ENCODE measurements at regions not wholly inside any gene's neighbourhood (a gene's known extent, or its start where the extent isn't known, plus 50 kb on each side); places are given as distances from the start of the nearest gene placed in this dataset.

DNA sequence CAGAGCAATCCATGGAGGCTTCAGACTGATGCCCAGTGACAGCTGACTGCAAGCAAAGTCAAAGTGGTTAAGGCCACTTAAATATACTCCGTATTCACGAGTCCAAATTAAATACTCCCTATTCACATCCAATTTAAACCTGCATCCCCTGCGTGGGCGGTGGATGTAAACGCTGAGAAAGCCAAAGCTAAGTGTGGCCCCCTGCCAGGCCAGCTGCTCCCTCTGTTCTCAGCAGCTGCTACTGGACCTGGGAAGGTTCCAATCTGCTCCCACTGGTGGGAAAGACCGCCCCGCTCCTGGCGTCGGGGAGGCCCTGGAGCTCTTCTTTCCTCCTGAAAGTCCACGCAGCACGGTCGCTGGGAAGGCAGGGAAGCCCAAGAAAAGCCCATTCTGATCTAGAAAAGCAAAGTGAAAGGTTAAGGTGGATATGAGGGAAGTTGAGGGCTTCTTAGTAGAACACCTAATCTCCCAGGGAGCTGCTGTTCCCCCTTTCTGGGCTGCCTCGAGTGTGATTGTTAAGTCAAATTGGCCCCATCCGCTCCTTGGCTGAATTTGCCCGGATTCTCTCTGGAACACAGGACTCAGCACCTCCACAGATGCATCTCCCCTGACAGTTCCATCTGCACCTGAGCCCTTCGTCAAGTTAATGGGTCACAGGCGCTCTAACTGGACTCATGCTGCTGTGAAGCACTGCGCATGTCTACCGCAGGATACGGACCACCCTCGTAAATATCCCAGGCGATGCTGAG lies 205.5 kb downstream of the USP12 start:
- no peak for DNase-seq (ENCODE audit: low read depth)

DNA sequence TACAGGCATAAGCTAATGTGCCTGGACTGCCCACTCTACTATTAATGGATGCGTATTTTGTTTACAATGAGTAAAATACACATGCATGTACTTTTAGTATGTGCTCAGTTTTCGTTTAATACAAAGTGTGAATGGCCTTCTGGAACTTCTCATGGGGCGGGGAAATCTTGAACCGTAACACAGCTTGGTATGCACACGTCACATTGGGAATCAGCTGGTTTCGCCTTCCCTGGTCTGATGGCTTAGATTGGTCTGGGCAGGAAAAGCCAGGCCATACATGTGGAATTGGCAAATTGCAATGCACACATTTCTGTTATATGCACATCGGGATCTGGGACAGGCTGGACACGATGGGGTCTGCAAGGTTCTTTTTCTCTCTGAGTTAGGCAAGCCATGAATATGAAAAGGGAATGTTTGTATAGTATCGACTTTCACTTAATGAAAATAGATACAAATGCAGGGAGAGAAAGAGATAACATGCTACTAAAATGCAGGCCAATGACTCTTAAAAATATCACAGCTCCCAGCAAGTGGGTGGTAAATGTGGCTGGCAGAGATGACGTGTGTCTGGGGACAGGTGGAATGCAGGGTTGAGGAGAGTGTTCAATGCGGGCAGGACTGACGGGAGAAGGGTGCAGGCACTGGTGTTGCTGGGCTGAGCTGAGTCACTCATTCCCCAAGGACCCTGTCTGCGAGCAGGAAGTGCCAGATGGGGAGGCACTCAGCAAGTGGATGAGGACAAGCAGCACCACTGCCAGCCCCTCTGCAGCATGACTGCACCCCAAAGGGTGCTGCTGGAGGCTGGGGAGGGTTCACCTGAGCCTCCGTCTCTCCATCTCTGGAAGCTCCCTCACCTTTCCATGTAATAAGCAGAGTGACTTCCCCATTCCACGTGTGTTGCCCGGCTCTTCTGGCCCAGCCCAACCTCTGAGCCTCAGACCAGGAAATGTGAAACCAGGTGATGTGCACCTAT lies 204.0 kb upstream of the GPR12 start:
- no peak for DNase-seq (ENCODE audit: low read depth)

DNA sequence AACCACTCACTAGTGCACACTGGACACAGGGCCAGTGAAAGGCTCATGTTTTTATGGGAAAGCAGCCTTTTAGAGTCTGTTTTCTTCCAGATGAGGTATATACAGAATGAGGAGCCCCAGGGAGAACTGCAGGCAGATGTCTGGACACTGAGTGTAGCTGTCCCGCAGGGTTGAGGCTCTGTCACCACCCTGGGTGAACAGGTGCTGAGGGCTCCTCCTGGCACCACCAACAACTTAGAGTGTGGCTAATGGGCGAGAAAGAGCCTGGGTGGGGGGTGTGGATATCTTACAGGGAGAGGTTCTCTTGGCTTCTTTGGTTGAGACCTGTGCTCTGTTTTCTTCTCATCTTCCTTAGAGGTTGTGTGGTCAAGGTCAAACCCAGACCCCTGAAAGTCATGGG lies 202.1 kb upstream of the GPR12 start:
- no peak for DNase-seq (ENCODE audit: low read depth)

DNA sequence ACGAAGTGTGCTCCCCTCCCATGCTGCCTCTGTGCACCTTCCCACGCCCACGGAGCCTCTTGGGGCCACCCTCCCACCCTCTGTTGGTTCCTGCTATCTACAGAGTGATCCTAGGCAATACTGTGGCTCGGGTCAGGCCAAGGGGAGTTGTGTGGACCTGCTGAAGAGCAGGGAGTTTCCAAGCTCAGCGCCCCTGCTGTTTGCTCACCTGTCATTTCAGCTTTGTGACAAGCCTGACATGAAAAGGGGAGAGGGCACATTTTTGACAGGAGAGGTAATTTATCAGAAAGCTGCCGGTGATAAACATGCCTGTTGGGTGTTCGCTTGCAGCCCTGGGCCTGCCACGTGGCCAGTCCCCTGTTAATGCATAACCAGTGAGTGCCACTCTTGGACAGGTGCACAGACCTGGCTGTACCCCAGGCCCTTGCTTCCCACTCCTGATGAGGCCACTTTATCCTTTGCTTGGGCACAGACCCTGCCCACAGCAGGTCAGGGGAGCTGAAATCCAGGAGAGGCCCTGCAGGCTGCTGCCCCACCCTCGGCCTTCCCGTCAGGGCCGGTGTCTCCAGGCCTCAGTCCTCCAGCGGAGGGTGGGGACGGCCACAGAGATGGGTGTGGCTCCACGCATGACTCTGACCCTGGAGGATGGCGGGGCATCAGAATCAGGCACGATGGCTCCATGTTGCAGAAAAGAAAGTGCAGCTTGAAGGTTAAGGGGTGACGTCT lies 201.5 kb upstream of the GPR12 start:
- no peak for DNase-seq (ENCODE audit: low read depth)

DNA sequence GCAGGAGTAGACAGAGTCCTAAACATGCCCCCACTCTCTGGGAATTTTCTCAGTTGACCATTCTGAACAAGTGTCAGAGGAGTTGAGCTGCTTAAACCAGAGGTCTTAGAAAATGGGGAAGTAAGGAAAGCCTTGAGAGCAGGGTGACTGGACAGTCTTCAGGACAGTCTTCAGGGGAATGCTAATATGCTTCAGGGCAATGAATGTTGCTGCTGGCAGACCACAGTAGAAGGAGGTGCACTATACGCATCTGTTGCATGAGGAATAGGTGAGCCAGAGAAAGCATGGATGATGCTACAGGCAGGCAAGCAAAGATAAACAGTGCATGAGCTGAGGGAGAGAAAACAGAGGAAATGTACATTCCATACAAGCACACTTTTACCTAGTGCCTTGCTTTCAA lies 196.6 kb upstream of the GPR12 start:
- no peak for DNase-seq (ENCODE audit: low read depth)

DNA sequence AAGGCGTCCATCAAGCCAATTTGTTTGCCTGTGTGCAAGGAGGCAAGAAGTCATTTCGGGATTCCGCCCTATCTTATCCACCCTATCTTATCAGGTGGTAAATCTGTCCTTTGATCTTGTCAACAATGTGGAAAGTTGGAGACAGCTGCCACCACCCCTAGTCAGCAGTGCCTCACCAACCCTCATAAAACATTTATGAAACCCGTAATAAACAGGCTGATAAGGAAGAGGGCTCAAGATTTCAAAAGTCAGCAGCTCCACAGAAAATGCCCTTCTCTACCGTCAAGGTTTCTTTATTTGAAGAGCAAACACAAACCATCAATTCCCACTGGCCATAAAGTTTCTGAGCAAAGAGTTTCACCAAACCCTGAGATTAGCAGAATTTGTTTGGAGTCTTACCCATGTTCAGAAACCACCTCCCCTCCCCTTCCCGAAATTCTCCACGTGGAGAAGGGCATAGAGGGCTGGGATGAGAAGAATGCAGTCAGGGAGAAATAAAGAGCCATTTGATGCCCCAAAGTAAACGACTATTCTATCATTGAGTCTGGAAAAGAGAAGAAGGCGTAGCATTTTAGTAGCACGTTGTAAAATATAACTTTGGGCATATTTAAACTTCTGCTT lies 196.0 kb upstream of the GPR12 start:
- no peak for DNase-seq (ENCODE audit: low read depth)

- DNase-seq (ENCODE audit: low read depth) = no peak
Observed at GRCh38 chr13:26954976-26955375, 194.4 kb upstream of the GPR12 start.

DNA sequence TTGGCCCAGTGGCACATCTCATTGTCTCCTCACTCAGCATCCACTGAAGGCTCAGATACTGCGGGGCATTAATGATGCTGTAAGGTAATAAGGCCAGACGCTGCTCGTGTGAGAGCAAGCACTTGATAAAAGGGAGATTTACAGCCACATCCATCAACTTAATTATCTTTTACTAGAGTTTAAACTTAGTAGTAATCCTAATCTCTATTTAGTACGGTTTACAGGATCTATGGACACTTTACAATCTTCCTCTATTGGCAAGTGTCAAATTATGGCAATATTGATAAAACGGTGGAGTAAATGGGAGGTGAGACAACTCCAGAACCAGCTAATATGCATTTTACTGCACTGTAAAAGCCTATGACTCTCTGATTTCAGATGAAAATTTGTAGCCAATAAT lies 192.7 kb upstream of the GPR12 start:
- DNase-seq (ENCODE audit: low read depth) = no peak

DNA sequence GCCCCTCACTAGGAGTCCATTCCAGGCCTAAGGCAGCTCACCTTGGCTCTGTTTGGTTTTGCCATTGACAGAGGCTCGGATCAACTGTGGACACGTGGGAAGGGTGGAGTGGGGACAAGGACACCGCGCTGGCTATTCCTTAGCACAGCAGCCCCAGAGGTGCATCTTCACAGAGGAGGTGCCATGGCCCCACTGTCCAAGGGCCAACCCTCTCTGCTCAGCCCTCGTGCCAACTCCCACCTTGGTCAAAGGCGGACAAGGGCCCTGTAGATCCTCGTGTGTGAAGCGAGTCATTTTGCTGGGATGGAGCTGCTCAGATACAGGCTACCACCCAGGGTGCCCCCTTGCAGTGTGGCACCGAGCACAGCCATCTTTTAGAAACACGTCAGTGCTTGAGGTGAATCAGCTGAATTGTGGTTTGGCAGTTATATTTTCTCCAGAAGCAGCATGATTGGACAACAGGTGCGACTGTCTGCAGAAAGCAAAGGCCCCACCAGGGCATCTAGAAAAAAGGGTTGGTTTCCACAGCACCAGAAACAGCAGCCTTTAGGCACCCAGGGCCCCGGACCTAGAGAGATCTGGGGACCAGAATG lies 192.1 kb upstream of the GPR12 start:
- DNase-seq (ENCODE audit: low read depth) = no peak

GRCh38 chr13:26951581-26952177 lies 191.1 kb upstream of the GPR12 start:
- no peak for DNase-seq (ENCODE audit: low read depth)

GRCh38 chr13:26950968-26951367 lies 190.4 kb upstream of the GPR12 start:
- DNase-seq (ENCODE audit: low read depth) = no peak

- DNase-seq (ENCODE audit: low read depth) = no peak
Observed at GRCh38 chr13:26950546-26950945, 190.0 kb upstream of the GPR12 start.

GRCh38 chr13:26949701-26950502 lies 189.3 kb upstream of the GPR12 start:
- DNase-seq (ENCODE audit: low read depth) = no peak

GRCh38 chr13:26948353-26948752 lies 187.8 kb upstream of the GPR12 start:
- DNase-seq (ENCODE audit: low read depth) = no peak

- DNase-seq (ENCODE audit: low read depth) = no peak
Observed at GRCh38 chr13:26946684-26947343, 186.2 kb upstream of the GPR12 start.

- no peak for DNase-seq (ENCODE audit: low read depth)
Observed at GRCh38 chr13:26943748-26944147, 183.2 kb upstream of the GPR12 start.

- DNase-seq (ENCODE audit: low read depth) = no peak
Observed at GRCh38 chr13:26942184-26942583, 181.6 kb upstream of the GPR12 start.

- DNase-seq (ENCODE audit: low read depth) = no peak
Observed at GRCh38 chr13:26941345-26942174, 181.0 kb upstream of the GPR12 start.

DNA sequence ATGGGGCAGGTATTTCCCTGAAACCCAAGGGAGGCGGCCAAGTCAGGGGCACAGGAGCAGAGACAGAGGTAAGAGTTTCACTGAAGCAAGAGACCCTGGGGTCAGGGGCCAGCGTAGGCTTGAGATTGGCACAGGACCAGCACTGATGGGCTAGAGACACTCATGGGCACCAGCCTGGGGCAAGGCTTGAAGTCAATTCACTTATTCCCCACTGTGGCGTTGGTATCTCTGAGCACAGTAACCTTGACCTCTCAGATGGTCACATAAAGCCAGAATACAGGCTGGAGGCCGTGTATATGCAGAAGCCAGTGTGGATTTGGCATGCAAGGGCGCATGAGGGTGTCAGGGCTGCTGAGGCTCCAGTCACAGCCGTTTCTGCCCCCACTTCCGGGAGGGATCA lies 173.5 kb upstream of the GPR12 start:
- no peak for DNase-seq (ENCODE audit: low read depth)

Measured in activated T-helper 9 cell treated with anti-CD3 and anti-CD28 coated beads, Interleukin-2, amount 50 U/mL, for 16 hours (primary cell).